ENCODE measurements at regions not wholly inside any gene's neighbourhood (a gene's known extent, or its start where the extent isn't known, plus 50 kb on each side); places are given as distances from the start of the nearest gene placed in this dataset.

DNA sequence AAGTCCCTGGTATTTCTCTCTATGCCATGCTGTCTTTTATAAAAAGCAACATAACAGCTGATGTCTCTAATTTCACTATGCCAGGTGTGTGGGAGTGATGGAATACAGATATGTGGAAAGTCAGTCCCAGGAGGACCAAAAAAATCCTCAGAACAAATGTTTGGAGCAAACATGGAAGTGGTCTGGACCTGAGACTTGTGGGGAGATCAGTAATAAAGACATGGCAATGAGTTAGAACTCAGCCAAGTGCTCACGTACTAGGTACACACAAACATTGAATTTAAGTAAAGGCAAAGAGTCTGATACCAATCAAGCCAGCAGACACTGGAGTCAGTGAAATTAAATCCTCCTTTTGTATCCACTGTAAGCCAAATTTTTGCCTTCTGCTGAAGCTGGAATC is 223.6 kb downstream of the ALG10B start:
- Histone ChIP-seq H3K27me3 (ENCODE audit: control insufficient read depth in 3 of 3, insufficient read depth in 3 of 3, low read length in 2 of 3) (no peaks in the 10 kb centered on the region), H3K4me3 (no peak overlapping the region), H3K27ac (ENCODE audit: low read depth in 1 of 2, low read length in 1 of 2) (no peak overlapping the region), H3K4me1 (ENCODE audit: control insufficient read depth in 5 of 5, insufficient read depth in 5 of 5, low read length in 5 of 5) (peaks cover 0 to 1% (median 0%) of the 10 kb centered on the region in 5 donors), H3K9me3 (ENCODE audit: control insufficient read depth in 4 of 4, insufficient read depth in 3 of 4, low read length in 3 of 4) (peaks cover 0 to 1% (median 0%) of the 10 kb centered on the region in 4 donors), H3K9ac (ENCODE audit: insufficient read depth in 1 of 2, low read length in 2 of 2) (no peak overlapping the region), H3K36me3 (ENCODE audit: control insufficient read depth in 4 of 4, insufficient read depth in 4 of 4, low read length in 4 of 4) (no peaks in the 10 kb centered on the region)
- DNase-seq (no peak), ATAC-seq (ENCODE audit: insufficient read depth, low FRiP score) (no peak)
- TF ChIP-seq, protein P1, sequence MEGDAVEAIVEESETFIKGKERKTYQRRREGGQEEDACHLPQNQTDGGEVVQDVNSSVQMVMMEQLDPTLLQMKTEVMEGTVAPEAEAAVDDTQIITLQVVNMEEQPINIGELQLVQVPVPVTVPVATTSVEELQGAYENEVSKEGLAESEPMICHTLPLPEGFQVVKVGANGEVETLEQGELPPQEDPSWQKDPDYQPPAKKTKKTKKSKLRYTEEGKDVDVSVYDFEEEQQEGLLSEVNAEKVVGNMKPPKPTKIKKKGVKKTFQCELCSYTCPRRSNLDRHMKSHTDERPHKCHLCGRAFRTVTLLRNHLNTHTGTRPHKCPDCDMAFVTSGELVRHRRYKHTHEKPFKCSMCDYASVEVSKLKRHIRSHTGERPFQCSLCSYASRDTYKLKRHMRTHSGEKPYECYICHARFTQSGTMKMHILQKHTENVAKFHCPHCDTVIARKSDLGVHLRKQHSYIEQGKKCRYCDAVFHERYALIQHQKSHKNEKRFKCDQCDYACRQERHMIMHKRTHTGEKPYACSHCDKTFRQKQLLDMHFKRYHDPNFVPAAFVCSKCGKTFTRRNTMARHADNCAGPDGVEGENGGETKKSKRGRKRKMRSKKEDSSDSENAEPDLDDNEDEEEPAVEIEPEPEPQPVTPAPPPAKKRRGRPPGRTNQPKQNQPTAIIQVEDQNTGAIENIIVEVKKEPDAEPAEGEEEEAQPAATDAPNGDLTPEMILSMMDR (IDR thresholded peaks at IDR 0.05; ENCODE audit: control extremely low read depth, extremely low read depth): no peak
- 90 to 91% methylated on average over 1 of the region's 1 CpG for WGBS, 2 donors

- Histone ChIP-seq H3K36me3 (ENCODE audit: control insufficient read depth in 4 of 4, insufficient read depth in 4 of 4, low read length in 4 of 4) (no peaks in the 10 kb centered on the region), H3K27ac (ENCODE audit: low read depth in 1 of 2, low read length in 1 of 2) (no peak overlapping the region), H3K4me1 (ENCODE audit: control insufficient read depth in 5 of 5, insufficient read depth in 5 of 5, low read length in 5 of 5) (peaks cover 0 to 1% (median 0%) of the 10 kb centered on the region in 5 donors), H3K27me3 (ENCODE audit: control insufficient read depth in 3 of 3, insufficient read depth in 3 of 3, low read length in 2 of 3) (no peaks in the 10 kb centered on the region), H3K4me3 (no peak overlapping the region), H3K9me3 (ENCODE audit: control insufficient read depth in 4 of 4, insufficient read depth in 3 of 4, low read length in 3 of 4) (peaks cover 0 to 1% (median 0%) of the 10 kb centered on the region in 4 donors), H3K9ac (ENCODE audit: insufficient read depth in 1 of 2, low read length in 2 of 2) (no peak overlapping the region)
- no peak for ATAC-seq (ENCODE audit: insufficient read depth, low FRiP score)
- TF ChIP-seq, protein P1 (IDR thresholded peaks at IDR 0.05; ENCODE audit: control extremely low read depth, extremely low read depth): no peak
- DNase-seq: no peak
These were observed 225.3 kb downstream of the ALG10B start for GRCh38 chr12:38541849-38542248.

DNA sequence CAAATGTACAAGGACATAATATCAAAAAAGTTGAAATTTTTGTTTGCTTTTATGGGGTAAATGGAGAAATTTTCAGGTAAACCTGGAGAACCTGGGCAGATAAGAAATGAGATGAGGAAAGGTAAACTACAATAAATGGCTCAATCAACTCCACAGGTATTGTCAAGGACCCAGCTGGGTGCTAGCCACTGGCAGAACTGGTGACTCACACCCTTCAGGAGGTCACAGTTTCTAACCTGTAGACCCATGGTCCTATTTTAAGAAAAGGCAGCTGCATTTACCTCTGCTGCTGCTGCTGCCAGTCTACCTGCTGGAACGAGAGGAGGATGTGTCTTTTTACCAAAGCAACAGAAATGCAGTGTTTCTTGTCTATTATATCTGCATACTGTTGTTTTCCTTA is 226.6 kb downstream of the ALG10B start:
- TF ChIP-seq, protein P1 (IDR thresholded peaks at IDR 0.05; ENCODE audit: control extremely low read depth, extremely low read depth): no peak
- Histone ChIP-seq H3K9ac (ENCODE audit: insufficient read depth in 1 of 2, low read length in 2 of 2) (no peak overlapping the region), H3K4me3 (no peak overlapping the region), H3K27ac (ENCODE audit: low read depth in 1 of 2, low read length in 1 of 2) (no peak overlapping the region), H3K27me3 (ENCODE audit: control insufficient read depth in 3 of 3, insufficient read depth in 3 of 3, low read length in 2 of 3) (no peaks in the 10 kb centered on the region), H3K4me1 (ENCODE audit: control insufficient read depth in 5 of 5, insufficient read depth in 5 of 5, low read length in 5 of 5) (peaks cover 0 to 1% (median 0%) of the 10 kb centered on the region in 5 donors), H3K9me3 (ENCODE audit: control insufficient read depth in 4 of 4, insufficient read depth in 3 of 4, low read length in 3 of 4) (peaks cover 0 to 2% (median under 1%) of the 10 kb centered on the region in 4 donors), H3K36me3 (ENCODE audit: control insufficient read depth in 4 of 4, insufficient read depth in 4 of 4, low read length in 4 of 4) (no peaks in the 10 kb centered on the region)
- WGBS, 2 donors: 42 to 71% methylated on average over 1 of the region's 1 CpG
- ATAC-seq (ENCODE audit: insufficient read depth, low FRiP score) (peak; percentile 65), DNase-seq (no peak)
